DOHH2 (cell line): ENCODE measurements at regions not wholly inside any gene's neighbourhood (a gene's known extent, or its start where the extent isn't known, plus 50 kb on each side); places are given as distances from the start of the nearest gene placed in this dataset.

Experiments used
- CTCF ChIP-seq: fragments of 200-600 bp; sonication (generic); IDR thresholded peaks from one replicate; pipeline ENCODE4 v1.5.1; 2014; ENCODE audit warnings: antibody characterized with exemption, mild to moderate bottlenecking, low read depth, low read length; ENCODE audit not compliant: poor library complexity, severe bottlenecking
- EZH2phosphoT487 ChIP-seq: fragments of 200-600 bp; sonication (generic); IDR thresholded peaks from 2 replicates; pipeline ENCODE4 v1.6.1; 2017; ENCODE audit warnings: borderline replicate concordance, mild to moderate bottlenecking, antibody characterized with exemption, low read length, moderate library complexity, mixed read lengths

GRCh38 chr18:23321996-23322395, 131.1 kb upstream of the RIOK3 start:
- no peak for TF ChIP-seq CTCF
- no peak for TF ChIP-seq EZH2phosphoT487
